CD4-positive, alpha-beta T cell (primary cell): ENCODE measurements at regions not wholly inside any gene's neighbourhood (a gene's known extent, or its start where the extent isn't known, plus 50 kb on each side); places are given as distances from the start of the nearest gene placed in this dataset.

Experiments used
- ATAC-seq: fragments of 200-7000 bp; cut with Tn5 transposase; one replicate; pipeline ENCODE4 v1.10.0; 2022; ENCODE audit warnings: mild to moderate bottlenecking; ENCODE audit not compliant: poor library complexity
- CTCF ChIA-PET: fragments of 350-600 bp; sonication (Branson Sonifier 250); formaldehyde crosslinking; loops from one replicate; lab custom pipeline; 2021; ENCODE audit warnings: antibody characterized with exemption, inconsistent platforms; lab: Charles Lee
- POLR2A ChIA-PET: fragments of 350-600 bp; sonication (Branson Sonifier 250); formaldehyde crosslinking; loops from one replicate; lab custom pipeline; 2021; ENCODE audit warnings: antibody characterized with exemption, inconsistent platforms; lab: Charles Lee
- DNase-seq, 14 experiments: peaks; one replicate each; pipeline ENCODE4 v3.0.0-alpha.2; 2013 to 2020; ENCODE audit warnings: mixed read lengths in 2 of 14
- H3K27ac ChIP-seq, 2 donors: one replicate each; pipeline versions ENCODE4 v1.5.1 to v1.7.0; 2013; ENCODE audit warnings: low read length in 2 of 2, low read depth in 1 of 2, mild to moderate bottlenecking in 1 of 2
- H3K27me3 ChIP-seq, 2 experiments: 1 replicate in 1 of 2; 2 replicates in 1 of 2; pipeline versions ENCODE4 v1.6.1 to v1.7.0; 2013; ENCODE audit warnings: low read length in 2 of 2, control low read depth in 1 of 2, mild to moderate bottlenecking in 1 of 2, moderate library complexity in 1 of 2; ENCODE audit not compliant: insufficient read depth in 2 of 2, control insufficient read depth in 1 of 2
- H3K36me3 ChIP-seq: one replicate; pipeline ENCODE4 v1.6.1; 2013; ENCODE audit warnings: low read length, control low read depth; ENCODE audit not compliant: insufficient read depth
- H3K4me1 ChIP-seq: one replicate; pipeline ENCODE4 v1.6.1; 2013; ENCODE audit warnings: low read length, control low read depth; ENCODE audit not compliant: insufficient read depth
- H3K4me3 ChIP-seq: one replicate; pipeline ENCODE4 v1.5.1; 2013; ENCODE audit warnings: mild to moderate bottlenecking, low read length, moderate library complexity
- H3K9me3 ChIP-seq, 2 experiments: 1 replicate in 1 of 2; 2 replicates in 1 of 2; pipeline versions ENCODE4 v1.6.1 to v1.7.0; 2013; ENCODE audit warnings: low read length in 2 of 2, mild to moderate bottlenecking in 2 of 2, control low read depth in 1 of 2, moderate library complexity in 1 of 2; ENCODE audit not compliant: control insufficient read depth in 1 of 2, insufficient read depth in 1 of 2
- H3K27ac Mint-ChIP-seq: one replicate; pipeline ENCODE4 v1.8.0; 2020; ENCODE audit warnings: mixed read lengths
- H3K27me3 Mint-ChIP-seq: one replicate; pipeline ENCODE4 v1.8.0; 2021; ENCODE audit warnings: mixed read lengths
- H3K36me3 Mint-ChIP-seq: one replicate; pipeline ENCODE4 v1.8.0; 2021; ENCODE audit warnings: low read depth, mixed read lengths
- H3K4me1 Mint-ChIP-seq: one replicate; pipeline ENCODE4 v1.8.0; 2021; ENCODE audit warnings: low read depth, mixed read lengths
- H3K4me3 Mint-ChIP-seq: one replicate; pipeline ENCODE4 v1.8.0; 2020; ENCODE audit warnings: mild to moderate bottlenecking, mixed read lengths
- H3K9me3 Mint-ChIP-seq: one replicate; pipeline ENCODE4 v1.8.0; 2020; ENCODE audit warnings: mixed read lengths
- CTCF ChIP-seq: fragments of 200-600 bp; IDR thresholded peaks from one replicate; pipeline ENCODE4 v1.8.0; 2022; ENCODE audit warnings: antibody characterized with exemption, mild to moderate bottlenecking
- intact Hi-C, 2 experiments: fragments of 100-400 bp; cut with DNase I in 1 of 2; cut with micrococcal nuclease in 1 of 2; formaldehyde crosslinking; loops; one replicate each; pipeline versions ENCODE4 v1.15.1 to v1.9.0; 2023 to 2025; cut with DNase I, micrococcal nuclease

DNA sequence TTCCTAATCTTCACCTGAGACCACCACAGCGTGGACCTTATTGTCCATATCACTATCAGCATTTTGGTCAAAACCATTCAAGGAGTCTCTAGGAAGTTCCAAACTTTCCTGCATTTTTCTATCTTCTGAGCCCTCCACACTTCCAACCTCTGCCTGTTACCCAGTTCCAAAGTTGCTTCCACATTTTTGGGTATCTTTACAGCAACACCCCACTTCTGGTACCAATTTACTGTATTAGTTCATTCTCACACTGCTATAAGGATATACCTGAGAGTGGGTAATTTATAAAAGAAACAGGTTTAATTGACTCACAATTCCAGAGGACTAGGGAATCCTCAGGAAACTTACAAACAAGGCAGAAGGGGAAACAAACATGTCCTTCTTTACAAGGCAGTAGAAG is 103.3 kb upstream of the CBLB start:
- Mint-ChIP-seq H3K9me3 (peaks cover 16% of the 10 kb centered on the region), H3K4me3 (no peak overlapping the region), H3K27me3 (no peaks in the 10 kb centered on the region), H3K36me3 (peaks cover 9% of the 10 kb centered on the region), H3K27ac (no peak overlapping the region), H3K4me1 (no peaks in the 10 kb centered on the region)
- ChIA-PET POLR2A (no interaction called here), CTCF (no interaction called here)
- no peaks in the 10 kb centered on the region for H3K4me1 ChIP-seq
- H3K27me3 ChIP-seq, result no peaks in the 10 kb centered on the region
- no peak overlapping the region for H3K27ac ChIP-seq
- TF ChIP-seq CTCF, result no peak
- H3K9me3 ChIP-seq, result peaks cover 9 to 13% of the 10 kb centered on the region in 2 experiments
- intact Hi-C loops, result no loop called here
- ATAC-seq (no peak), DNase-seq (no peak)
- no peaks in the 10 kb centered on the region for H3K36me3 ChIP-seq
- no peak overlapping the region for H3K4me3 ChIP-seq

- Histone ChIP-seq H3K27ac (no peak overlapping the region), H3K4me1 (no peaks in the 10 kb centered on the region), H3K27me3 (no peaks in the 10 kb centered on the region), H3K4me3 (no peak overlapping the region), H3K36me3 (no peaks in the 10 kb centered on the region), H3K9me3 (peaks cover 9 to 13% of the 10 kb centered on the region in 2 experiments)
- no peak overlapping the region for H3K4me3 Mint-ChIP-seq
- no peaks in the 10 kb centered on the region for H3K4me1 Mint-ChIP-seq
- ATAC-seq, result no peak
- H3K27ac Mint-ChIP-seq, result no peak overlapping the region
- intact Hi-C loops, result no loop called here
- no peaks in the 10 kb centered on the region for H3K27me3 Mint-ChIP-seq
- TF ChIP-seq CTCF, result no peak
- ChIA-PET POLR2A (no interaction called here), CTCF (no interaction called here)
- H3K36me3 Mint-ChIP-seq, result peaks cover 9% of the 10 kb centered on the region
- DNase-seq, result no peak
- peaks cover 16% of the 10 kb centered on the region for H3K9me3 Mint-ChIP-seq
Observed at GRCh38 chr3:105974381-105974780, 105.6 kb upstream of the CBLB start.

GRCh38 chr3:105976196-105976595 is 107.4 kb upstream of the CBLB start:
- H3K4me1 Mint-ChIP-seq, result no peaks in the 10 kb centered on the region
- DNase-seq (no peak), ATAC-seq (no peak)
- H3K27ac Mint-ChIP-seq, result no peak overlapping the region
- H3K9me3 Mint-ChIP-seq, result peaks cover 8% of the 10 kb centered on the region
- no peak overlapping the region for H3K4me3 ChIP-seq
- no peaks in the 10 kb centered on the region for H3K27me3 Mint-ChIP-seq
- H3K36me3 Mint-ChIP-seq, result peaks cover 9% of the 10 kb centered on the region
- no peaks in the 10 kb centered on the region for H3K36me3 ChIP-seq
- peaks cover 8 to 9% of the 10 kb centered on the region in 2 experiments for H3K9me3 ChIP-seq
- TF ChIP-seq CTCF, result no peak
- H3K27ac ChIP-seq, result no peak overlapping the region
- H3K4me1 ChIP-seq, result no peaks in the 10 kb centered on the region
- intact Hi-C loops, result no loop called here
- POLR2A ChIA-PET, result no interaction called here
- H3K4me3 Mint-ChIP-seq, result no peak overlapping the region
- CTCF ChIA-PET, result no interaction called here
- no peaks in the 10 kb centered on the region for H3K27me3 ChIP-seq
